ENCODE measurements at regions not wholly inside any gene's neighbourhood (a gene's known extent, or its start where the extent isn't known, plus 50 kb on each side); places are given as distances from the start of the nearest gene placed in this dataset.

GRCh38 chr4:104625706-104626105 is 131.0 kb upstream of the CXXC4 start:
- no peak for TF ChIP-seq CTCF (conservative IDR thresholded peaks at IDR 0.05; ENCODE audit: low read length)
- TF ChIP-seq EZH2phosphoT487 (IDR thresholded peaks at IDR 0.05; ENCODE audit: borderline replicate concordance), result no peak

Data from Loucy (cell line).